ENCODE measurements at regions not wholly inside any gene's neighbourhood (a gene's known extent, or its start where the extent isn't known, plus 50 kb on each side); places are given as distances from the start of the nearest gene placed in this dataset.
"Not testable (repeated sequence)": the region's sequence is repeated elsewhere in the genome, so short reads cannot be mapped to it uniquely, and the experiment has no call there.

- no peaks in the 10 kb centered on the region for H3K27me3 ChIP-seq (ENCODE audit: control insufficient read depth, insufficient read depth, low read length)
- no peak overlapping the region for H3K9ac ChIP-seq (ENCODE audit: low read length)
- H3K27ac ChIP-seq (ENCODE audit: low read length): no peak overlapping the region
- no peak overlapping the region for H3K4me3 ChIP-seq (ENCODE audit: low read length)
- no peaks in the 10 kb centered on the region for H3K36me3 ChIP-seq (ENCODE audit: control insufficient read depth, low read depth, low read length)
- H3K9me3 ChIP-seq (ENCODE audit: control insufficient read depth, low read depth, low read length): no peaks in the 10 kb centered on the region
- H3K4me1 ChIP-seq (ENCODE audit: control insufficient read depth, low read depth, low read length): peaks cover under 1% of the 10 kb centered on the region
These were observed 305.4 kb downstream of the BTBD3 start for GRCh38 chr20:12223057-12223456.

- H3K9me3 ChIP-seq (ENCODE audit: control insufficient read depth, low read depth, low read length): no peaks in the 10 kb centered on the region
- H3K36me3 ChIP-seq (ENCODE audit: control insufficient read depth, low read depth, low read length): no peaks in the 10 kb centered on the region
- H3K27ac ChIP-seq (ENCODE audit: low read length): no peak overlapping the region
- H3K4me3 ChIP-seq (ENCODE audit: low read length): no peak overlapping the region
- H3K4me1 ChIP-seq (ENCODE audit: control insufficient read depth, low read depth, low read length): no peaks in the 10 kb centered on the region
- H3K27me3 ChIP-seq (ENCODE audit: control insufficient read depth, insufficient read depth, low read length): no peaks in the 10 kb centered on the region
- no peak overlapping the region for H3K9ac ChIP-seq (ENCODE audit: low read length)
These were observed 308.2 kb downstream of the BTBD3 start for GRCh38 chr20:12225898-12226297.

GRCh38 chr20:12229891-12230290 is 312.2 kb downstream of the BTBD3 start:
- Histone ChIP-seq H3K9ac (ENCODE audit: low read length) (no peak overlapping the region), H3K36me3 (ENCODE audit: control insufficient read depth, low read depth, low read length) (no peaks in the 10 kb centered on the region), H3K27ac (ENCODE audit: low read length) (no peak overlapping the region), H3K4me3 (ENCODE audit: low read length) (no peak overlapping the region), H3K9me3 (ENCODE audit: control insufficient read depth, low read depth, low read length) (no peaks in the 10 kb centered on the region), H3K4me1 (ENCODE audit: control insufficient read depth, low read depth, low read length) (no peaks in the 10 kb centered on the region), H3K27me3 (ENCODE audit: control insufficient read depth, insufficient read depth, low read length) (no peaks in the 10 kb centered on the region)

GRCh38 chr20:12237772-12238171 is 320.1 kb downstream of the BTBD3 start:
- no peak overlapping the region for H3K4me3 ChIP-seq (ENCODE audit: low read length)
- H3K4me1 ChIP-seq (ENCODE audit: control insufficient read depth, low read depth, low read length): no peaks in the 10 kb centered on the region
- H3K36me3 ChIP-seq (ENCODE audit: control insufficient read depth, low read depth, low read length): no peaks in the 10 kb centered on the region
- no peak overlapping the region for H3K27ac ChIP-seq (ENCODE audit: low read length)
- no peak overlapping the region for H3K9ac ChIP-seq (ENCODE audit: low read length)
- H3K9me3 ChIP-seq (ENCODE audit: control insufficient read depth, low read depth, low read length): no peaks in the 10 kb centered on the region
- no peaks in the 10 kb centered on the region for H3K27me3 ChIP-seq (ENCODE audit: control insufficient read depth, insufficient read depth, low read length)

GRCh38 chr20:12241065-12241464 is 323.4 kb downstream of the BTBD3 start:
- H3K9ac ChIP-seq (ENCODE audit: low read length): no peak overlapping the region
- H3K4me3 ChIP-seq (ENCODE audit: low read length): no peak overlapping the region
- no peaks in the 10 kb centered on the region for H3K9me3 ChIP-seq (ENCODE audit: control insufficient read depth, low read depth, low read length)
- H3K4me1 ChIP-seq (ENCODE audit: control insufficient read depth, low read depth, low read length): no peaks in the 10 kb centered on the region
- H3K36me3 ChIP-seq (ENCODE audit: control insufficient read depth, low read depth, low read length): no peaks in the 10 kb centered on the region
- H3K27me3 ChIP-seq (ENCODE audit: control insufficient read depth, insufficient read depth, low read length): no peaks in the 10 kb centered on the region
- H3K27ac ChIP-seq (ENCODE audit: low read length): no peak overlapping the region

- H3K36me3 ChIP-seq (ENCODE audit: control insufficient read depth, low read depth, low read length): no peaks in the 10 kb centered on the region
- H3K27ac ChIP-seq (ENCODE audit: low read length): no peak overlapping the region
- H3K9ac ChIP-seq (ENCODE audit: low read length): no peak overlapping the region
- H3K4me1 ChIP-seq (ENCODE audit: control insufficient read depth, low read depth, low read length): no peaks in the 10 kb centered on the region
- H3K9me3 ChIP-seq (ENCODE audit: control insufficient read depth, low read depth, low read length): no peaks in the 10 kb centered on the region
- no peaks in the 10 kb centered on the region for H3K27me3 ChIP-seq (ENCODE audit: control insufficient read depth, insufficient read depth, low read length)
- H3K4me3 ChIP-seq (ENCODE audit: low read length): no peak overlapping the region
These were observed 325.6 kb downstream of the BTBD3 start for GRCh38 chr20:12243327-12243726.

- Histone ChIP-seq H3K4me1 (ENCODE audit: control insufficient read depth, low read depth, low read length) (peaks cover 10% of the 10 kb centered on the region), H3K36me3 (ENCODE audit: control insufficient read depth, low read depth, low read length) (no peaks in the 10 kb centered on the region), H3K27ac (ENCODE audit: low read length) (no peak overlapping the region), H3K27me3 (ENCODE audit: control insufficient read depth, insufficient read depth, low read length) (no peaks in the 10 kb centered on the region), H3K4me3 (ENCODE audit: low read length) (no peak overlapping the region), H3K9ac (ENCODE audit: low read length) (no peak overlapping the region), H3K9me3 (ENCODE audit: control insufficient read depth, low read depth, low read length) (no peaks in the 10 kb centered on the region)
These were observed 330.8 kb downstream of the BTBD3 start for GRCh38 chr20:12248481-12248880.

GRCh38 chr20:12250661-12251060 is 333.0 kb downstream of the BTBD3 start:
- H3K4me1 ChIP-seq (ENCODE audit: control insufficient read depth, low read depth, low read length): peaks cover 11% of the 10 kb centered on the region
- H3K36me3 ChIP-seq (ENCODE audit: control insufficient read depth, low read depth, low read length); H3K27me3 ChIP-seq (ENCODE audit: control insufficient read depth, insufficient read depth, low read length); H3K9ac ChIP-seq (ENCODE audit: low read length); H3K9me3 ChIP-seq (ENCODE audit: control insufficient read depth, low read depth, low read length); H3K4me3 ChIP-seq (ENCODE audit: low read length); H3K27ac ChIP-seq (ENCODE audit: low read length): not testable (repeated sequence)

GRCh38 chr20:12252793-12253192 is 335.1 kb downstream of the BTBD3 start:
- Histone ChIP-seq H3K9me3 (ENCODE audit: control insufficient read depth, low read depth, low read length) (no peaks in the 10 kb centered on the region), H3K9ac (ENCODE audit: low read length) (no peak overlapping the region), H3K36me3 (ENCODE audit: control insufficient read depth, low read depth, low read length) (no peaks in the 10 kb centered on the region), H3K27ac (ENCODE audit: low read length) (no peak overlapping the region), H3K4me3 (ENCODE audit: low read length) (no peak overlapping the region), H3K4me1 (ENCODE audit: control insufficient read depth, low read depth, low read length) (peaks cover 11% of the 10 kb centered on the region), H3K27me3 (ENCODE audit: control insufficient read depth, insufficient read depth, low read length) (no peaks in the 10 kb centered on the region)

- no peaks in the 10 kb centered on the region for H3K27me3 ChIP-seq (ENCODE audit: control insufficient read depth, insufficient read depth, low read length)
- H3K4me1 ChIP-seq (ENCODE audit: control insufficient read depth, low read depth, low read length): peaks cover 11% of the 10 kb centered on the region
- H3K4me3 ChIP-seq (ENCODE audit: low read length): no peak overlapping the region
- H3K27ac ChIP-seq (ENCODE audit: low read length): no peak overlapping the region
- H3K9ac ChIP-seq (ENCODE audit: low read length): no peak overlapping the region
- H3K9me3 ChIP-seq (ENCODE audit: control insufficient read depth, low read depth, low read length): no peaks in the 10 kb centered on the region
- no peaks in the 10 kb centered on the region for H3K36me3 ChIP-seq (ENCODE audit: control insufficient read depth, low read depth, low read length)
These were observed 337.8 kb downstream of the BTBD3 start for GRCh38 chr20:12255461-12255970.

GRCh38 chr20:12256806-12257205 is 339.1 kb downstream of the BTBD3 start:
- peaks cover 11% of the 10 kb centered on the region for H3K4me1 ChIP-seq (ENCODE audit: control insufficient read depth, low read depth, low read length)
- H3K4me3 ChIP-seq (ENCODE audit: low read length): no peak overlapping the region
- H3K27me3 ChIP-seq (ENCODE audit: control insufficient read depth, insufficient read depth, low read length): no peaks in the 10 kb centered on the region
- no peaks in the 10 kb centered on the region for H3K9me3 ChIP-seq (ENCODE audit: control insufficient read depth, low read depth, low read length)
- H3K36me3 ChIP-seq (ENCODE audit: control insufficient read depth, low read depth, low read length): no peaks in the 10 kb centered on the region
- H3K27ac ChIP-seq (ENCODE audit: low read length): no peak overlapping the region
- no peak overlapping the region for H3K9ac ChIP-seq (ENCODE audit: low read length)

- Histone ChIP-seq H3K27me3 (ENCODE audit: control insufficient read depth, insufficient read depth, low read length) (no peaks in the 10 kb centered on the region), H3K4me3 (ENCODE audit: low read length) (no peak overlapping the region), H3K9me3 (ENCODE audit: control insufficient read depth, low read depth, low read length) (no peaks in the 10 kb centered on the region), H3K4me1 (ENCODE audit: control insufficient read depth, low read depth, low read length) (no peaks in the 10 kb centered on the region), H3K9ac (ENCODE audit: low read length) (no peak overlapping the region), H3K27ac (ENCODE audit: low read length) (no peak overlapping the region), H3K36me3 (ENCODE audit: control insufficient read depth, low read depth, low read length) (no peaks in the 10 kb centered on the region)
These were observed 345.1 kb downstream of the BTBD3 start for GRCh38 chr20:12262747-12263146.
